ENCODE measurements at regions not wholly inside any gene's neighbourhood (a gene's known extent, or its start where the extent isn't known, plus 50 kb on each side); places are given as distances from the start of the nearest gene placed in this dataset.

GRCh38 chr1:29860681-29861080 is 624.4 kb downstream of the PTPRU start:
- no peak for TF ChIP-seq CTCF (IDR thresholded peaks at IDR 0.05 in 8 of 11, conservative IDR thresholded peaks at IDR 0.05 in 3 of 11)
- no peak for TF ChIP-seq POLR2AphosphoS5 (IDR thresholded peaks at IDR 0.05)
- TF ChIP-seq POLR2A (IDR thresholded peaks at IDR 0.05), result no peak

All from spleen (tissue), 7 donors.